GM12891 (cell line): ENCODE measurements at regions not wholly inside any gene's neighbourhood (a gene's known extent, or its start where the extent isn't known, plus 50 kb on each side); places are given as distances from the start of the nearest gene placed in this dataset.

Experiments
- DNase-seq: peaks from one replicate; pipeline ENCODE4 v3.0.0; 2011; ENCODE audit warnings: low spot score; ENCODE audit not compliant: insufficient read length
- FAIRE-seq: peaks from 2 replicates; lab custom pipeline; 2011; peaks lifted over from hg19 to GRCh38; lab: Jason Lieb, UNC
- PAX5 ChIP-seq: IDR thresholded peaks from 2 replicates; pipeline ENCODE4 v1.6.1; 2011; ENCODE audit warnings: low read length, moderate library complexity, mild to moderate bottlenecking; ENCODE audit not compliant: insufficient read depth, severe bottlenecking
- POLR2A ChIP-seq: IDR thresholded peaks from 2 replicates; pipeline ENCODE4 v1.6.1; 2011; ENCODE audit warnings: low read depth, low read length, control low read depth
- POLR2AphosphoS5 ChIP-seq: IDR thresholded peaks from 2 replicates; pipeline ENCODE4 v1.6.1; 2011; ENCODE audit warnings: low read depth, low read length, control low read depth
- POU2F2 ChIP-seq: IDR thresholded peaks from 2 replicates; pipeline ENCODE4 v1.6.1; 2011; ENCODE audit warnings: low read depth, mild to moderate bottlenecking, control low read depth, low read length, moderate library complexity
- SPI1 ChIP-seq: IDR thresholded peaks from 2 replicates; pipeline ENCODE4 v1.6.1; 2011; ENCODE audit warnings: low read depth, low read length, control low read depth
- TAF1 ChIP-seq: IDR thresholded peaks from 2 replicates; pipeline ENCODE4 v1.6.1; 2011; ENCODE audit warnings: low read depth, low read length, control low read depth

DNA sequence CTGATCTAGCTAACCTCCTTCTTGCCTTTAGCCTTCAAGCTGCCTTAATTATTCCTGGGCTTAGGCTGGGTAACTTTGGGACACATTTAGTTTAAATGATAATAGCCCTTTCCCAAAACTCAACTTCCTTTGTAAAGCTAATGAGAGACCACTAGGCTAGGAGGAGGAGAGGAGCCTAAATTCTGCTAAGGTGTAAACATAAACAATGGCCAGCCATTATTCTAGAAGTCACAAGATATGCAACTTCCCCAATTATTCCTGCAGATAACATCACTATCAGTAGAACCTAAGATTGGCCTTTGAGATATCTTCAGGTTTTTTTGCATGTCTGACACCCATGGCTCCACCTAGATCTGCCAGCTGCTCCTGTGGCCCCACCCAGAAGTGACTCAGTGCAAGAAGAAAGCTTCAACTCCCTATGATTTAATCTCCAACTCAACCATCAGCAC lies 131.2 kb upstream of the FAM20A start:
- no peak for FAIRE-seq

GRCh38 chr17:68731465-68731864 lies 130.3 kb upstream of the FAM20A start:
- FAIRE-seq (no peak), DNase-seq (no peak)
- no peak for TF ChIP-seq POU2F2
- TF ChIP-seq SPI1: no peak
- TF ChIP-seq TAF1: no peak
- no peak for TF ChIP-seq PAX5
- TF ChIP-seq POLR2AphosphoS5: no peak
- TF ChIP-seq POLR2A: no peak

More for the DNA sequence above, 131.2 kb upstream of the FAM20A start:
- TF ChIP-seq POLR2A: no peak
- no peak for DNase-seq

DNA sequence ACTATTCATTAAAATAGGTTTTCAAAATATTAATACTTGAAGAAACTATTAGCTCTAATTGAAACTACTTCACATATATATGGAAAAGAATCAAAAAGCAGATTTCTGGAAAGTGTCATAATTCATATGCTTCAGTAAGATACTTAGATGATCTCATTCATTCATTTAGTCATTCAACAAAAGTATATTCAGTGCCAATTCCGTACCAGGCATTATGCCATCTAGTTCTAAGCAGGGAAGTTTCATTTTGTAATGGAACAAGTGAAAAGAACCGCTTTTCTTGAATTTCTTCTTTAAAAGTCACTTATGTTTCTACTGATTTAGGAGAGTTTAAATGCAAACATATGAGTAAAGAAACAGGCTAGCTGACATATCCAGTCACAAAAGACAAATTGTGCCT lies 118.3 kb upstream of the FAM20A start:
- DNase-seq (no peak), FAIRE-seq (no peak)
- no peak for TF ChIP-seq POU2F2
- no peak for TF ChIP-seq PAX5
- TF ChIP-seq TAF1: no peak
- no peak for TF ChIP-seq SPI1
- no peak for TF ChIP-seq POLR2A
- TF ChIP-seq POLR2AphosphoS5: no peak

DNA sequence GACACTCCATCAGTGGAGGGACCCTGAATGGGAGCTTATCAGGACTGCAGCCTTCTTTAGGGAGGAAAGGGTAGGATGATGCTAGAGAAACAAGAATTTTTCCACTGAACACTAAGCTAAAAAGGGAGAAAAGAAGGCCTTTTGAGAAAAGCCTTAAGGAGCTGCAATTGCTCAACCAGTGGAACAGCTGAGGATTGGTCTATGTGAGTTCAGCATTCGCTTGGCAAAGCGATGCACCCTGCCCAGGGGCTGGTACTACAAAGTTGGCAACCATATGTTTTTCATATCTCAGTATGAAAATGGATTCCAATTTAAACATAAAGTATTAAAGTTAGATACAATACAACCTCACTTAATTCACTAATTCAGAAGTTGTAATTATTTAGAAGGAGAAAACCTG lies 117.8 kb upstream of the FAM20A start:
- TF ChIP-seq POLR2AphosphoS5 (no peak), PAX5 (no peak), POLR2A (no peak), SPI1 (no peak), POU2F2 (no peak), TAF1 (no peak)
- no peak for DNase-seq
- FAIRE-seq: no peak

DNA sequence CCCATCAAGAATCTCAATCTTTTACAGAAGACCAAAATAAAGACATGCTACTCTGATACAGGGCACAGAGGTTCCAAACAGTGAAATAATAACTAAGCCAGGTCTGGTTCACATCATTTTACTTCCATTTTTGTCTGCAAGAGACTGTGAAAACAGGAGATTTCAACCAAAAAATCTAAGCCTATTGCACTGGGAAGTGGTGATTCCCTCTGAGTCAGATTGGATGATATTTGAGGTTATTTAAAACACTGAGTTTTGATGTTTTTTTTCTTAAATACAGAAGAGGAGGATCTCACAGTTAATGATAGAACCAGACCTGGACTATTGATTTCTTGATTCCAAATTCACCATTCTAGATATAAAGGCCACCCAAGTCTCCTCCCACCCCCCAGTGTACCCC lies 117.3 kb upstream of the FAM20A start:
- DNase-seq: no peak
- no peak for TF ChIP-seq SPI1
- TF ChIP-seq POLR2AphosphoS5: no peak
- no peak for TF ChIP-seq TAF1
- TF ChIP-seq PAX5: no peak
- TF ChIP-seq POLR2A: no peak
- no peak for TF ChIP-seq POU2F2
- FAIRE-seq: no peak

GRCh38 chr17:68714676-68715075 lies 113.5 kb upstream of the FAM20A start:
- TF ChIP-seq POU2F2 (no peak), POLR2AphosphoS5 (no peak), PAX5 (no peak), TAF1 (no peak), POLR2A (no peak), SPI1 (no peak)
- DNase-seq (no peak), FAIRE-seq (no peak)

- no peak for DNase-seq
- TF ChIP-seq POLR2AphosphoS5 (no peak), PAX5 (no peak), SPI1 (no peak), POU2F2 (no peak), TAF1 (no peak), POLR2A (no peak)
- FAIRE-seq: no peak
Observed at GRCh38 chr17:68711858-68712257, 110.7 kb upstream of the FAM20A start.

- DNase-seq: no peak
Observed at GRCh38 chr17:68710976-68711375, 109.8 kb upstream of the FAM20A start.

GRCh38 chr17:68710035-68710780 lies 109.0 kb upstream of the FAM20A start:
- FAIRE-seq (no peak), DNase-seq (no peak)

More at GRCh38 chr17:68710976-68711375, 109.8 kb upstream of the FAM20A start:
- no peak for TF ChIP-seq TAF1
- no peak for TF ChIP-seq PAX5
- no peak for TF ChIP-seq POU2F2
- TF ChIP-seq POLR2AphosphoS5: no peak
- no peak for TF ChIP-seq SPI1
- no peak for TF ChIP-seq POLR2A
- FAIRE-seq: no peak

GRCh38 chr17:68709461-68709860 lies 108.3 kb upstream of the FAM20A start:
- DNase-seq (no peak), FAIRE-seq (no peak)
- no peak for TF ChIP-seq POLR2A
- TF ChIP-seq TAF1: no peak
- TF ChIP-seq POLR2AphosphoS5: no peak
- no peak for TF ChIP-seq POU2F2
- no peak for TF ChIP-seq SPI1
- no peak for TF ChIP-seq PAX5

More at GRCh38 chr17:68710035-68710780, 109.0 kb upstream of the FAM20A start:
- TF ChIP-seq SPI1 (no peak), POLR2AphosphoS5 (no peak), POLR2A (no peak), TAF1 (no peak), PAX5 (no peak), POU2F2 (no peak)
